ENCODE measurements at regions not wholly inside any gene's neighbourhood (a gene's known extent, or its start where the extent isn't known, plus 50 kb on each side); places are given as distances from the start of the nearest gene placed in this dataset.

DNA sequence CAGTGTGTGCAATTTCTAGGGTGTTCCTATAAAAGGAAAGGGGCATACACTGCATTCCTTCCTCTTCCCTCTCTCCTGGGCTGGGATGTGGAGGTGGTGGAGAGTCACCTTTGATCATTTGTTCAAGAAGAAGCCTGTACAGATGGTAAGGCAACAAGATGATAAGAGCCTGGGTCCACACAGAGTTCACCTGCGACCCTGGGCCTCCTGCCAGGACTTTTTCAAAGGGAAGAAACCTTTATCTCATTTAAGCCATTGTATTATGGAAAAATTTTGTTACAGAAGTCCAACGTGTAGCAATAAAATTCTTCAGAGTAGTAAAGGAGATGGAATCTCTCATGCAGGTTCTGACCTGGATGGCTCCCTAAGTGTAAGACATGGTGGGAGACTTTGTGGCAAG lies 189.1 kb downstream of the MIS18A start:
- no TSS peak for BruUV-seq (replicated peaks)
- no peaks in the 10 kb centered on the region for H3K79me2 ChIP-seq (ENCODE audit: insufficient read depth, low read length)
- no peak overlapping the region for H3K27ac ChIP-seq (ENCODE audit: extremely low read length, insufficient read depth, low read length)
- in situ Hi-C loops (cut with HindIII; ENCODE audit: extremely low pct_ligation_motif_present, low pct_unique_long_range_greater_than_20kb): no loop called here
- ChIA-PET CTCF (ENCODE audit: low intra/inter-chr PET ratio, low total read pairs) (no interaction called here), POLR2A (no interaction called here)
- DNase-seq (ENCODE audit: low spot score) (no peak), FAIRE-seq (no peak), ATAC-seq (peak; percentile 33; the same call in 2 of the 3 replicates)
- TF ChIP-seq DMTF1 (CRISPR knock-in tag; IDR thresholded peaks at IDR 0.05): no peak
- TF ChIP-seq ZNF501 (CRISPR knock-in tag; IDR thresholded peaks at IDR 0.05): no peak
- TF ChIP-seq PAF1 (CRISPR knock-in tag; IDR thresholded peaks at IDR 0.05): no peak
- no peak for TF ChIP-seq NFAT5 (CRISPR knock-in tag; IDR thresholded peaks at IDR 0.05)
- TF ChIP-seq KAT8 (CRISPR knock-in tag; IDR thresholded peaks at IDR 0.05): no peak
- no peak for TF ChIP-seq IRX3 (CRISPR knock-in tag; IDR thresholded peaks at IDR 0.05; ENCODE audit: borderline replicate concordance, low read depth)
- TF ChIP-seq E2F5 (CRISPR knock-in tag; conservative IDR thresholded peaks at IDR 0.05): no peak
- no peak for TF ChIP-seq ZKSCAN8 (CRISPR knock-in tag; IDR thresholded peaks at IDR 0.05; ENCODE audit: borderline replicate concordance)
- TF ChIP-seq ADNP (CRISPR knock-in tag; IDR thresholded peaks at IDR 0.05): no peak
- TF ChIP-seq ZNF841 (CRISPR knock-in tag; IDR thresholded peaks at IDR 0.05; ENCODE audit: borderline replicate concordance): no peak
- H3K4me2 ChIP-seq (ENCODE audit: low read depth, low read length): no peak overlapping the region
- peaks cover 13% of the 10 kb centered on the region; the same call in 1 of the 2 replicates for H3K4me1 ChIP-seq (ENCODE audit: insufficient read depth, low read length)
- no peak overlapping the region for H2AFZ ChIP-seq (ENCODE audit: low read length)
- WGBS (ENCODE audit: low lambda C conversion rate): 0% methylated on average over 2 of the region's 2 CpGs
- no peaks in the 10 kb centered on the region for H4K20me1 ChIP-seq (ENCODE audit: insufficient read depth, low read length)
- H3K36me3 ChIP-seq (replicated peaks in 1 of 2; ENCODE audit: control insufficient read depth in 1 of 2, insufficient read depth in 2 of 2, low read length in 2 of 2): no peaks in the 10 kb centered on the region
- intact Hi-C loops (cut with micrococcal nuclease; ENCODE audit: unreplicated experiment): no loop called here
- no peaks in the 10 kb centered on the region for H3K27me3 ChIP-seq (ENCODE audit: control insufficient read depth in 1 of 2, insufficient read depth in 2 of 2, low read length in 2 of 2)
- no peaks in the 10 kb centered on the region for H3K9me3 ChIP-seq (ENCODE audit: low read length)
- H3K4me3 ChIP-seq (replicated peaks in 1 of 3; ENCODE audit: insufficient read depth in 1 of 3, low read depth in 2 of 3, low read length in 3 of 3): no peak overlapping the region
- H3K9ac ChIP-seq (ENCODE audit: insufficient read depth, low read depth, low read length): no peak overlapping the region
